H1 (cell line): ENCODE measurements at regions not wholly inside any gene's neighbourhood (a gene's known extent, or its start where the extent isn't known, plus 50 kb on each side); places are given as distances from the start of the nearest gene placed in this dataset.
A peak's percentile ranks its signal among the peaks of the same experiment; 100 is the strongest.

Experiments
- CTCF ChIA-PET: fragments of 300-600 bp; sonication (Branson Sonifier 250); formaldehyde crosslinking; loops from one replicate; lab custom pipeline; 2021; ENCODE audit not compliant: partially characterized antibody; lab: Charles Lee
- POLR2A ChIA-PET: fragments of 300-600 bp; sonication (Branson Sonifier 250); formaldehyde crosslinking; loops from one replicate; lab custom pipeline; 2021; ENCODE audit warnings: inconsistent platforms; ENCODE audit not compliant: partially characterized antibody; lab: Charles Lee
- DNase-seq, 2 experiments: peaks; one replicate each; pipeline versions ENCODE4 v3.0.0 to v3.0.0-alpha.2; 2010 to 2022; ENCODE audit warnings: low spot score in 2 of 2, low read depth in 1 of 2, mixed read lengths in 1 of 2
- FAIRE-seq: peaks from 2 replicates; lab custom pipeline; 2011; peaks lifted over from hg19 to GRCh38; lab: Jason Lieb, UNC
- H2AFZ ChIP-seq: 2 replicates; pipeline ENCODE4 v1.8.1; 2012; ENCODE audit warnings: low read length, inconsistent platforms
- H2AK5ac ChIP-seq: 2 replicates; pipeline ENCODE4 v1.6.1; 2013; ENCODE audit warnings: low read depth, low read length
- H2BK120ac ChIP-seq: replicated peaks from 2 replicates; pipeline ENCODE3; 2013; ENCODE audit warnings: low read depth, low read length, inconsistent platforms
- H2BK12ac ChIP-seq: 2 replicates; pipeline ENCODE4 v1.6.1; 2013; ENCODE audit warnings: low read depth, low read length
- H2BK15ac ChIP-seq: 2 replicates; pipeline ENCODE4 v1.6.1; 2013; ENCODE audit warnings: low read length
- H2BK20ac ChIP-seq: 2 replicates; pipeline ENCODE4 v1.6.1; 2013; ENCODE audit warnings: low read length
- H2BK5ac ChIP-seq: 2 replicates; pipeline ENCODE4 v1.6.1; 2013; ENCODE audit warnings: low read depth, low read length
- H3K14ac ChIP-seq: 2 replicates; pipeline ENCODE4 v1.6.1; 2013; ENCODE audit warnings: inconsistent platforms; ENCODE audit not compliant: insufficient read length
- H3K18ac ChIP-seq: 2 replicates; pipeline ENCODE4 v1.6.1; 2013; ENCODE audit warnings: low read length; ENCODE audit errors: extremely low read depth
- H3K23ac ChIP-seq: 2 replicates; pipeline ENCODE4 v1.6.1; 2013; ENCODE audit warnings: inconsistent platforms; ENCODE audit not compliant: insufficient read length
- H3K23me2 ChIP-seq: 2 replicates; pipeline ENCODE4 v1.6.1; 2013; ENCODE audit warnings: low read depth, low read length
- H3K27ac ChIP-seq: 2 replicates; pipeline ENCODE4 v1.6.1; 2011; ENCODE audit warnings: low read depth, low read length, inconsistent platforms
- H3K27me3 ChIP-seq, 4 experiments: replicated peaks in 1 of 4; 1 replicate in 1 of 4; 2 replicates in 3 of 4; pipeline versions ENCODE4 v1.6.1 to v1.8.1; 2011 to 2013; ENCODE audit warnings: low read length in 3 of 4, mild to moderate bottlenecking in 3 of 4, inconsistent platforms in 2 of 4, mixed read lengths in 2 of 4, moderate library complexity in 1 of 4; ENCODE audit not compliant: control insufficient read depth in 3 of 4, insufficient read depth in 3 of 4; ENCODE audit errors: extremely low read depth in 1 of 4
- H3K36me3 ChIP-seq, 4 experiments: 2 replicates each; pipeline versions ENCODE4 v1.6.1 to v1.8.1; 2011 to 2013; ENCODE audit warnings: mild to moderate bottlenecking in 4 of 4, low read length in 3 of 4, moderate library complexity in 2 of 4, control low read depth in 1 of 4, inconsistent platforms in 1 of 4; ENCODE audit not compliant: insufficient read depth in 4 of 4, control insufficient read depth in 2 of 4
- H3K4ac ChIP-seq: replicated peaks from 2 replicates; pipeline ENCODE3; 2013; ENCODE audit warnings: low read length, low read depth, mixed read lengths, inconsistent platforms; ENCODE audit not compliant: insufficient read length
- H3K4me1 ChIP-seq, 4 experiments: replicated peaks in 1 of 4; 1 replicate in 1 of 4; 2 replicates in 3 of 4; pipeline versions ENCODE4 v1.6.1 to v1.8.1; 2011 to 2013; ENCODE audit warnings: low read length in 3 of 4, inconsistent platforms in 2 of 4, mixed read lengths in 1 of 4; ENCODE audit not compliant: insufficient read depth in 4 of 4, control insufficient read depth in 3 of 4
- H3K4me2 ChIP-seq, 2 experiments: 2 replicates each; pipeline versions ENCODE4 v1.6.1 to v1.8.1; 2011 to 2013; ENCODE audit warnings: low read depth in 2 of 2, low read length in 2 of 2, control low read depth in 1 of 2, inconsistent platforms in 1 of 2, mild to moderate bottlenecking in 1 of 2; ENCODE audit not compliant: insufficient read depth in 1 of 2
- H3K4me3 ChIP-seq, 4 experiments: fragments of 200-600, 300-600 bp in 1 of 4; sonication (generic), shearing (Covaris generic), sonication (Bioruptor Twin) in 1 of 4; 2 replicates each; pipeline versions ENCODE4 v1.5.1 to v1.8.1; 2011 to 2016; ENCODE audit warnings: low read length in 4 of 4, low read depth in 3 of 4, control low read depth in 2 of 4, inconsistent platforms in 2 of 4, mild to moderate bottlenecking in 2 of 4, mixed read lengths in 1 of 4, moderate library complexity in 1 of 4; ENCODE audit not compliant: insufficient read depth in 2 of 4; ENCODE audit errors: extremely low read depth in 1 of 4
- H3K56ac ChIP-seq: replicated peaks from 2 replicates; pipeline ENCODE3; 2013; ENCODE audit warnings: low read depth, mild to moderate bottlenecking, mixed read lengths, low read length, inconsistent platforms; ENCODE audit not compliant: insufficient read length
- H3K79me1 ChIP-seq: 2 replicates; pipeline ENCODE4 v1.6.1; 2013; ENCODE audit warnings: low read depth, low read length, control low read depth
- H3K79me2 ChIP-seq, 2 experiments: 2 replicates each; pipeline versions ENCODE4 v1.6.1 to v1.8.1; 2012 to 2013; ENCODE audit warnings: low read length in 2 of 2, mild to moderate bottlenecking in 2 of 2, inconsistent platforms in 1 of 2; ENCODE audit not compliant: insufficient read depth in 2 of 2, control insufficient read depth in 1 of 2
- H3K9ac ChIP-seq, 4 experiments: replicated peaks in 1 of 4; 1 replicate in 1 of 4; 2 replicates in 3 of 4; pipeline versions ENCODE4 v1.6.1 to v1.8.1; 2011 to 2013; ENCODE audit warnings: low read depth in 3 of 4, low read length in 3 of 4, control low read depth in 2 of 4, mild to moderate bottlenecking in 2 of 4, moderate library complexity in 2 of 4, inconsistent platforms in 1 of 4; ENCODE audit errors: extremely low read depth in 1 of 4
- H3K9me3 ChIP-seq, 2 experiments: 2 replicates each; pipeline versions ENCODE4 v1.6.1 to v1.8.1; 2012 to 2013; ENCODE audit warnings: mild to moderate bottlenecking in 2 of 2, moderate library complexity in 2 of 2, control low read depth in 1 of 2, inconsistent platforms in 1 of 2, low read depth in 1 of 2, low read length in 1 of 2, mixed read lengths in 1 of 2; ENCODE audit not compliant: insufficient read depth in 2 of 2
- H4K20me1 ChIP-seq, 2 experiments: replicated peaks in 1 of 2; 2 replicates each; pipeline versions ENCODE3 to v1.8.1; 2011 to 2013; ENCODE audit warnings: inconsistent platforms in 2 of 2, low read length in 2 of 2, mild to moderate bottlenecking in 1 of 2; ENCODE audit not compliant: insufficient read depth in 2 of 2, control insufficient read depth in 1 of 2
- H4K5ac ChIP-seq: 2 replicates; pipeline ENCODE4 v1.6.1; 2013; ENCODE audit warnings: low read length, low read depth, mixed read lengths, inconsistent platforms; ENCODE audit not compliant: insufficient read length
- H4K8ac ChIP-seq: 2 replicates; pipeline ENCODE4 v1.8.0; 2013; ENCODE audit warnings: mild to moderate bottlenecking, moderate library complexity, low read length, inconsistent platforms; ENCODE audit not compliant: insufficient read depth; ENCODE audit errors: extremely low read depth
- H4K91ac ChIP-seq: replicated peaks from 2 replicates; pipeline ENCODE3; 2013; ENCODE audit warnings: low read length, mixed read lengths, inconsistent platforms; ENCODE audit not compliant: insufficient read length
- BRCA1 ChIP-seq: IDR thresholded peaks from 2 replicates; pipeline ENCODE4 v1.6.1; 2012; ENCODE audit warnings: low read depth, low read length, improper control_type of control experiment
- EZH2 ChIP-seq: fragments of 200-600 bp; sonication (generic); IDR thresholded peaks from 2 replicates; pipeline ENCODE4 v1.7.1; 2012; ENCODE audit warnings: low read depth, mild to moderate bottlenecking, moderate library complexity, low read length, inconsistent platforms; ENCODE audit not compliant: severe bottlenecking
- KDM4A ChIP-seq: IDR thresholded peaks from one replicate; pipeline ENCODE4 v1.7.1; 2012; ENCODE audit warnings: low read depth, mild to moderate bottlenecking, moderate library complexity, low read length, inconsistent platforms; ENCODE audit not compliant: severe bottlenecking
- NANOG ChIP-seq: IDR thresholded peaks from 2 replicates; pipeline ENCODE4 v1.6.1; 2011; ENCODE audit warnings: low read length, low read depth, mild to moderate bottlenecking, inconsistent platforms; ENCODE audit not compliant: insufficient read depth, poor library complexity, severe bottlenecking
- RAD21 ChIP-seq, 2 experiments: IDR thresholded peaks in 1 of 2; conservative IDR thresholded peaks in 1 of 2; 2 replicates each; pipeline ENCODE4 v1.6.1; 2011; ENCODE audit warnings: low read depth in 2 of 2, low read length in 2 of 2, improper control_type of control experiment in 1 of 2, inconsistent platforms in 1 of 2, mild to moderate bottlenecking in 1 of 2, moderate library complexity in 1 of 2
- SIN3A ChIP-seq, 2 experiments: IDR thresholded peaks in 1 of 2; conservative IDR thresholded peaks in 1 of 2; 2 replicates each; pipeline ENCODE4 v1.6.1; 2011 to 2012; ENCODE audit warnings: low read length in 2 of 2, improper control_type of control experiment in 1 of 2, low read depth in 1 of 2, mild to moderate bottlenecking in 1 of 2
- WGBS, 2 experiments: shearing (Covaris generic) in 1 of 2; methylation state at CpG; one replicate each; pipeline versions ENCODE4 v1.1.6 to v1.1.7; 2013 to 2015; ENCODE audit warnings: low lambda C conversion rate in 2 of 2, mixed read lengths in 2 of 2, inconsistent platforms in 1 of 2, low coverage in 1 of 2, missing lambda C conversion rate in 1 of 2; ENCODE audit not compliant: insufficient replicate concordance in 2 of 2, insufficient coverage in 1 of 2, insufficient read length in 1 of 2; ENCODE audit errors: extremely low coverage in 1 of 2, missing lambda C conversion rate in 1 of 2; 5-methylcytosine and 5-hydroxymethylcytosine counted together
- TF ChIP-seq, protein P1 (sequence below), 3 experiments: IDR thresholded peaks; 1 replicate in 2 of 3; 2 replicates in 1 of 3; pipeline versions ENCODE4 v1.5.1 to v1.6.1; 2011; ENCODE audit warnings: low read length in 3 of 3, mild to moderate bottlenecking in 3 of 3, inconsistent platforms in 2 of 3, low read depth in 1 of 3, moderate library complexity in 1 of 3; ENCODE audit not compliant: insufficient read depth in 1 of 3; ENCODE audit errors: control extremely low read depth in 1 of 3
- TF ChIP-seq, protein P2 (sequence below): IDR thresholded peaks from 2 replicates; pipeline ENCODE4 v1.6.1; 2012; ENCODE audit warnings: low read length, inconsistent platforms

DNA sequence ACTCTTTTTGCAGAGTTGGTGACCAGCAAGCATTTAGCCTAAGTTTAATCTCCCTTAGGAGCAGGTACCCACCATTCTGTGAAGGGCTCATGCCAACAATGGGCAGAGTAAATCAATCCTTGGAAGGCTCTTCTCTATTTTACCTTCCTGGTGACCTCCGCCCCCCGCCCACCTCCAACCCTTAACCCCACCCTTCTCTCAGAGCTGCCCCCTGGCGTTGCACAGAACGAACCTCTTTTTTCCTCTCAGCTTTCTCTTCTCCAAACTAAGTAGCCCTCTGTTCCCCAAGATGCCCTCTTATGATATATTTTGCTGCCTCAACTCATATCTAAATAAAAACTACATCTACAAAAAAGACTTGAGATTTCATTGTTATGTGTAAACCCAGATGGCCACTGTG is 186.8 kb downstream of the SEC16B start:
- H3K27ac ChIP-seq: no peak overlapping the region
- no peak overlapping the region for H3K56ac ChIP-seq
- H2AFZ ChIP-seq: no peak overlapping the region
- no peak overlapping the region for H2BK15ac ChIP-seq
- H3K27me3 ChIP-seq: no peaks in the 10 kb centered on the region
- peaks cover 0 to 2% (median 0%) of the 10 kb centered on the region in 4 experiments; a peak in 1 of 8 replicates for H3K36me3 ChIP-seq
- H2BK5ac ChIP-seq: no peak overlapping the region
- H3K23me2 ChIP-seq: no peaks in the 10 kb centered on the region
- no peak overlapping the region for H3K18ac ChIP-seq
- no peak overlapping the region for H3K14ac ChIP-seq
- no peak overlapping the region for H2AK5ac ChIP-seq
- no peak overlapping the region for H2BK12ac ChIP-seq
- H3K23ac ChIP-seq: no peak overlapping the region
- H3K4me3 ChIP-seq: no peak overlapping the region
- FAIRE-seq: no peak
- no peaks in the 10 kb centered on the region for H3K79me2 ChIP-seq
- H4K5ac ChIP-seq: no peak overlapping the region
- H2BK20ac ChIP-seq: no peak overlapping the region
- 66% methylated on average over 4 of the region's 4 CpGs; no CpG with 5 or more reads in 1 of the 2 experiments for WGBS, 2 experiments
- H3K9ac ChIP-seq: no peak overlapping the region
- H3K4ac ChIP-seq: no peak overlapping the region
- no peak overlapping the region for H2BK120ac ChIP-seq
- H3K4me2 ChIP-seq: no peak overlapping the region
- no peak overlapping the region for H4K91ac ChIP-seq
- peaks cover 3 to 12% (median 5%) of the 10 kb centered on the region in 4 experiments; a peak in 6 of 7 replicates for H3K4me1 ChIP-seq
- ChIA-PET CTCF (interaction anchor here (0.6 to 6.0 kb wide), 13 partner anchors 9 to 831 kb away, joined by 3 to 61 read pairs (median 4); no protein-coding TSS in a partner anchor), POLR2A (no interaction called here)
- no peaks in the 10 kb centered on the region for H3K9me3 ChIP-seq
- H4K20me1 ChIP-seq: no peaks in the 10 kb centered on the region
- no peak overlapping the region for H4K8ac ChIP-seq
- no peaks in the 10 kb centered on the region for H3K79me1 ChIP-seq
- DNase-seq: peak in 1 of 2 experiments; percentile 67
- TF ChIP-seq NANOG (no peak), KDM4A (no peak), SIN3A (conservative IDR thresholded peaks at IDR 0.05 in 1 of 2, IDR thresholded peaks at IDR 0.05 in 1 of 2; ENCODE audit: low read depth in 1 of 2, low read length in 2 of 2) (no peak), BRCA1 (no peak), EZH2 (no peak), RAD21 (IDR thresholded peaks at IDR 0.05 in 1 of 2, conservative IDR thresholded peaks at IDR 0.05 in 1 of 2; ENCODE audit: low read depth in 2 of 2, low read length in 2 of 2) (peak; percentile 23 to 36; a peak in 2 of 4 replicates)
- TF ChIP-seq, protein P1, sequence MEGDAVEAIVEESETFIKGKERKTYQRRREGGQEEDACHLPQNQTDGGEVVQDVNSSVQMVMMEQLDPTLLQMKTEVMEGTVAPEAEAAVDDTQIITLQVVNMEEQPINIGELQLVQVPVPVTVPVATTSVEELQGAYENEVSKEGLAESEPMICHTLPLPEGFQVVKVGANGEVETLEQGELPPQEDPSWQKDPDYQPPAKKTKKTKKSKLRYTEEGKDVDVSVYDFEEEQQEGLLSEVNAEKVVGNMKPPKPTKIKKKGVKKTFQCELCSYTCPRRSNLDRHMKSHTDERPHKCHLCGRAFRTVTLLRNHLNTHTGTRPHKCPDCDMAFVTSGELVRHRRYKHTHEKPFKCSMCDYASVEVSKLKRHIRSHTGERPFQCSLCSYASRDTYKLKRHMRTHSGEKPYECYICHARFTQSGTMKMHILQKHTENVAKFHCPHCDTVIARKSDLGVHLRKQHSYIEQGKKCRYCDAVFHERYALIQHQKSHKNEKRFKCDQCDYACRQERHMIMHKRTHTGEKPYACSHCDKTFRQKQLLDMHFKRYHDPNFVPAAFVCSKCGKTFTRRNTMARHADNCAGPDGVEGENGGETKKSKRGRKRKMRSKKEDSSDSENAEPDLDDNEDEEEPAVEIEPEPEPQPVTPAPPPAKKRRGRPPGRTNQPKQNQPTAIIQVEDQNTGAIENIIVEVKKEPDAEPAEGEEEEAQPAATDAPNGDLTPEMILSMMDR (IDR thresholded peaks at IDR 0.05; ENCODE audit: control extremely low read depth in 1 of 3, insufficient read depth in 1 of 3, low read depth in 1 of 3, low read length in 3 of 3): peak; percentile 17 to 36 (median 21); a peak in 3 of 4 replicates
- TF ChIP-seq, protein P2, sequence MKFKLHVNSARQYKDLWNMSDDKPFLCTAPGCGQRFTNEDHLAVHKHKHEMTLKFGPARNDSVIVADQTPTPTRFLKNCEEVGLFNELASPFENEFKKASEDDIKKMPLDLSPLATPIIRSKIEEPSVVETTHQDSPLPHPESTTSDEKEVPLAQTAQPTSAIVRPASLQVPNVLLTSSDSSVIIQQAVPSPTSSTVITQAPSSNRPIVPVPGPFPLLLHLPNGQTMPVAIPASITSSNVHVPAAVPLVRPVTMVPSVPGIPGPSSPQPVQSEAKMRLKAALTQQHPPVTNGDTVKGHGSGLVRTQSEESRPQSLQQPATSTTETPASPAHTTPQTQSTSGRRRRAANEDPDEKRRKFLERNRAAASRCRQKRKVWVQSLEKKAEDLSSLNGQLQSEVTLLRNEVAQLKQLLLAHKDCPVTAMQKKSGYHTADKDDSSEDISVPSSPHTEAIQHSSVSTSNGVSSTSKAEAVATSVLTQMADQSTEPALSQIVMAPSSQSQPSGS: no peak
